NK-92 treated with Interleukin-12 subunit alpha and Interleukin-12 subunit beta, amount 100 ng/mL, for 24 hours (cell line): ENCODE measurements at regions not wholly inside any gene's neighbourhood (a gene's known extent, or its start where the extent isn't known, plus 50 kb on each side); places are given as distances from the start of the nearest gene placed in this dataset.

Experiments
- DNase-seq: peaks from one replicate; lab custom pipeline; 2025; lab: John Stamatoyannopoulos, UW

GRCh38 chr3:83092521-83093221 is 1331.2 kb upstream of the GBE1 start:
- DNase-seq = no peak

GRCh38 chr3:83076041-83076440 is 1314.6 kb upstream of the GBE1 start:
- DNase-seq = no peak

- no peak for DNase-seq
Measured at GRCh38 chr3:83074485-83074884, 1313.0 kb upstream of the GBE1 start.

- DNase-seq = no peak
Measured at GRCh38 chr3:83065851-83066460, 1304.5 kb upstream of the GBE1 start.

GRCh38 chr3:83063446-83063845 is 1302.0 kb upstream of the GBE1 start:
- no peak for DNase-seq

- DNase-seq = no peak
Measured at GRCh38 chr3:83048556-83048955, 1287.1 kb upstream of the GBE1 start.

- DNase-seq = no peak
Measured at GRCh38 chr3:83039422-83039821, 1278.0 kb upstream of the GBE1 start.

- no peak for DNase-seq
Measured at GRCh38 chr3:83035704-83036010, 1274.2 kb upstream of the GBE1 start.

- no peak for DNase-seq
Measured at GRCh38 chr3:83034806-83035703, 1273.6 kb upstream of the GBE1 start.

GRCh38 chr3:83033133-83033532 is 1271.7 kb upstream of the GBE1 start:
- no peak for DNase-seq

- DNase-seq = no peak
Measured at GRCh38 chr3:83023086-83023485, 1261.6 kb upstream of the GBE1 start.

GRCh38 chr3:83011481-83011880 is 1250.0 kb upstream of the GBE1 start:
- DNase-seq = no peak

GRCh38 chr3:83003917-83004316 is 1242.5 kb upstream of the GBE1 start:
- DNase-seq = no peak

GRCh38 chr3:83002869-83003445 is 1241.5 kb upstream of the GBE1 start:
- DNase-seq = no peak

- no peak for DNase-seq
Measured at GRCh38 chr3:82999777-83000176, 1238.3 kb upstream of the GBE1 start.

GRCh38 chr3:82978368-82978767 is 1216.9 kb upstream of the GBE1 start:
- no peak for DNase-seq

- no peak for DNase-seq
Measured at GRCh38 chr3:82977871-82978270, 1216.4 kb upstream of the GBE1 start.

GRCh38 chr3:82973791-82974190 is 1212.3 kb upstream of the GBE1 start:
- DNase-seq = no peak

GRCh38 chr3:82960379-82960778 is 1198.9 kb upstream of the GBE1 start:
- no peak for DNase-seq

- DNase-seq = no peak
Measured at GRCh38 chr3:82957696-82958095, 1196.3 kb upstream of the GBE1 start.

- no peak for DNase-seq
Measured at GRCh38 chr3:82957079-82957478, 1195.6 kb upstream of the GBE1 start.

- no peak for DNase-seq
Measured at GRCh38 chr3:82954486-82954885, 1193.0 kb upstream of the GBE1 start.

GRCh38 chr3:82942041-82942440 is 1180.6 kb upstream of the GBE1 start:
- no peak for DNase-seq
